GM19324 (cell line): ENCODE measurements at regions not wholly inside any gene's neighbourhood (a gene's known extent, or its start where the extent isn't known, plus 50 kb on each side); places are given as distances from the start of the nearest gene placed in this dataset.
"Not testable (repeated sequence)": the region's sequence is repeated elsewhere in the genome, so short reads cannot be mapped to it uniquely, and the experiment has no call there.

ENCODE experiments used
- ATAC-seq: cut with Tn5 transposase; IDR thresholded peaks from one replicate; pipeline ENCODE4 v1.9.1; 2021; ENCODE audit warnings: mild to moderate bottlenecking, moderate library complexity; ENCODE audit not compliant: unreplicated experiment, low FRiP score

GRCh38 chr18:5830902-5831301, 64.4 kb downstream of the TMEM200C start:
- ATAC-seq = not testable (repeated sequence)

DNA sequence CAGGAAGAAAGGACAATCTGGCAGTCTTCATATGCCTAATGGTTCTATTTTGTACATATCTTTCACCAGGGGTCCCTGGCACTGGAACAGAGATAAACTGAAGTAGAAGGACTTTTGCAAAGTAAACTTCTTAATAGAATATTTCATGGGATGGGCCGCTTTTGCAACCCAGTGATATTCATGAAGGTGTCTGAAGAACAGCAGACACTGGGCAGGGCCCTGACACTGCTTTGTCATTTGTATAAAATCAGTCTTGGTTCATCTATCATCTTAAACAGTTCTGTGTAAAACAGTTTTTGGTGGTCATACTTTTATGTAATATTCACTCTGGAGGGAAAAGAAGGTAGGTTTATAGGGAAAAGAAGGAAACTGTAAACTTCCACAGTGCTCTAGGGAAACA, 66.4 kb downstream of the TMEM200C start:
- ATAC-seq = no peak

- no peak for ATAC-seq
These were observed 69.7 kb downstream of the TMEM200C start for GRCh38 chr18:5825663-5826062.

GRCh38 chr18:5824370-5824984, 70.8 kb downstream of the TMEM200C start:
- no peak for ATAC-seq

- ATAC-seq = no peak
These were observed 77.5 kb downstream of the TMEM200C start for GRCh38 chr18:5817816-5818215.

GRCh38 chr18:5806860-5807259, 88.5 kb downstream of the TMEM200C start:
- ATAC-seq = no peak

DNA sequence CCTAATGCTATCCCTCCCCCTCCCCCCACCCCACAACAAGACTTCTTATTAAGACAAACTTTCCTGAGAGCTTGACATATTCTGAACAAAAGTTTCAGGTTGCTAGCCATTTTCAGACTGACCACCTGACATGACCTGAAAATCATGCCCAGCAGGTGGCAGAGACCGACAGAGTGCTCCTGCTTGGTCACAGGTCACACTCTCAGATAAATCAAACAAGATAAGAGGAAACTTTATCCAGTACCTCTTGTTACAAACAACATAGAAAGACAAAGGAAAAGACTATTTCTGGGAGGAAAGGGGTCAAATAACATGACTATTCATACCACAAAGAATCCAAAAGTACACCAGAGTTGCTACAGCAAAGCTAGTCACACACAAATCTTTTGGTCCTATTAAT, 107.4 kb downstream of the TMEM200C start:
- no peak for ATAC-seq

GRCh38 chr18:5779922-5780321, 115.4 kb downstream of the TMEM200C start:
- no peak for ATAC-seq

DNA sequence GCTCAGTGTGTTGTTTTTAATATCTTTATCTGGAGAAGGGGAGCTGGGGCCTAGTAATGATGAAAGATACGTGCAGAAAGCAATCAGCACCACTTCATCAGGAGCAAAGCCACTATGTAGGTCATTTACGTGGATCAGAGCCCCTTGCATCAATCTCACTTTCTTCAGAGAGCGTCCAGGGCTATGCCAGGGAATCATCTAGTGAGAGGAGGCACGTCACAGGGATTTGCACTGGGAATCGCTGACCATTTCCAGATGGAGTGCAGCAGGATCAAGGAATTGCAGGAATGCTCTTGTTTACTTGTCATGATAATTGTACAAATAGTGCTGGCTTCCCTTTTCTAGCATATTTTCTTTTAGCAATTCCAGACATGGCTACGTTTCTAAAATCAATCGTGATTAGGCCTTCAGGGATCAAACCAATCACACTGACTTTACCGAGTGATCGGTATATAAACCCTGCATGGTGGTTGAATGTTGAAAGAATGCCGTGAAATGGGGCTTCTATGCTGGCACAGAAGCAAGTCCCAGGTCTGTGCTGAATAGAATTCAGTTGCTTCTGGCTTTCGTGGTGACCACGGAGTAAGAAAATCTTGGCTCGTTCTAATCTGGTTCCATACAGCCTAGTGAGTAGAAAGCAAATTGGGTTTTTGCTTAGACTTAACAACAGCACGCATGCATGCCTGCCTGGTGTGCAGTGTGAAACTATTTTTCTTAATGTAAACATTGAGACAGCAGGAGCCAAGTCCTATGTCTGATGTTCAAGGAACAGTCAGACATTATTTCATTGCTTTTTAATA, 122.8 kb downstream of the TMEM200C start:
- no peak for ATAC-seq

DNA sequence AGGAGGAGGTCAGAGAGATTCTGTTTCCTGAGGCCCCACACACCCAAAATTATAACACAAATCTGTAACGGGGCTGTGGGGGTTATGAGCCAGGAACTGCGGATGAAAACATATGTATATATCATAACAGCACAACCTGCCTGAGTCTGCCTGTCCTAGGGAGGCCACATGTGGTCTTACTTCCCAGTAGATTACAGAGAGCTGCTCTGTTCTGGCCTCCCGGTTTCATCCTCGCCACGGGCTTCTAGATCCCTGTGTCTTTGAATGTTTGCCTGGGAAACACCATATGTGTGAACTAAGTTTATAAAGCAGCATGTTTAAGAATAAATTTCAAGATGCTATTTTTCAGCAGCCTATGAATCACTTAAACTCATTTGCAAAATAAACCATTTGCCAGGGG, 124.0 kb downstream of the TMEM200C start:
- no peak for ATAC-seq

GRCh38 chr18:5770176-5770575, 125.1 kb downstream of the TMEM200C start:
- no peak for ATAC-seq

DNA sequence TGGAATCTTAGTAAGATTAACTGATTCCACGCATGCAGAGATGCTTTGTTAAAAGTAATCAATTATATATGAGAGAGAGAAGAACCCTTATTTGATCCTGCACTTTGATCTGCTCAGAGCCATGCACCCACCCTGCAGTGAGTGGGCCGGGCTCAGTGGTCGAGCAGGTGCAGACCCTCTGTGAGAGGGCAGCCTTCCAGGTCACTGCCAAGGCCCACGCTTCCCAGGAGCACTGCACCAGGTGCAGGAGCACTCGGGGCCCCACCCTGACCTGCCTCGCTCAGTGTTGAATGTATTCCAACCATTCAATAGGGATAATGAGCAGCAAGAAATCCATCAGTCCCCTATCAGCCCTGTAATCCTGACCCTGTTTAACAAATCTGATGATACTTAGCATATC, 126.9 kb downstream of the TMEM200C start:
- ATAC-seq = no peak

GRCh38 chr18:5759194-5759593, 136.1 kb downstream of the TMEM200C start:
- ATAC-seq = no peak

DNA sequence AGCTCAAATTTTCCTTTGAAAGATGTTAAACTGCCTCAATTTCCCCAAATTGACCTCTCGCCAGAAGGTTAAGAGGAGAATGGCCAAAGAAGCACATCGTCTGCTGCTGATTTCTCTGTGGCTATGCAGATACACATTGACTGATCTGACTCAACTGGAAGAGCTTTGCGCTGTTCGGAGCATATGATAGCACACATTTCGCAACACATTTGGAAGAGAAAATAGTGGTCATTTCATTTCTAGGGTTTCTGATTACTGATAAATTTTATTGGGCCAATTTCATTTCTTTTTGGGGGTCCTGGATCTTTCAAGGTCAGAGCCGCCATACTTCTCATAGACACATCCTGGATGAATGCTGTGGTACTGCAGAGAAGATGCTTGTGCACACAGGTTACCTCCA, 138.5 kb downstream of the TMEM200C start:
- ATAC-seq = no peak

DNA sequence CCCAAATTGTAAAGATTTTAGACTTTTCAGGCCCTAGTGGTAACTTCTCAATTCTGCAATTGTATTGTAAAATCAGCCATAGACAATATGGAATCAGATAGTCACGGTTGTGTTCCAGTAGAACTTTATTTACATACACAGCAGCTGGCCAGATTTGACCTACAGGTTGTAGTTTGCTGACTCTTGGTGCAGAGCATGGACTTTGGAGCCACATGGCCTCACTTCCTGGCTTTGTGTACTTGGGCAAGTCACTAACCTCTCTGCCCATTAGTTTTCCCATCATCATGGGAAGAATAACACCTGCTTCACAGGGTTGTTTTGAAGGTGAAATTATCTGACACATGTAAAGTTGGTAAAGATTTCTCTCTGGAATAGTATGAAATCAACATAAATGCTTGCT, 147.6 kb downstream of the TMEM200C start:
- ATAC-seq = no peak

- ATAC-seq = no peak
These were observed 148.5 kb downstream of the TMEM200C start for GRCh38 chr18:5746844-5747243.

GRCh38 chr18:5744659-5745058, 150.7 kb downstream of the TMEM200C start:
- ATAC-seq = no peak

DNA sequence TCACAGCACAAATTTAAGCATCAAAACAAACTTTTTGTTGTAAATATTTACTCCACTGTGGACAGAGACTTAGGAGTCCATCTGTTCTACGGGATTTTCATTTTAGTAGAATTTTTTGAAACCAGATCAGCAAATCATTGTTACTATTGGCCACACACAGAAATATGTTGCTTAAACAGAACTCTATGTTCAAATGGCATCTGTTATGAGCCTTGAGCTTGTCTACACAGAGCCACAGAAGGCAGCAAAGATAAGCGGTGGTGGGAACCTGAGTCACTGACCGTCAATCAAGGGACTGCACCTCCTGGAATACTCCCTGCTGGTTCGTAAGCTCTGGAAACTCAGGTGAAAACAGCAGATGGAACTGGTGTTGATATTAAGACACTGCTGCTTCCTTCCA, 156.8 kb downstream of the TMEM200C start:
- no peak for ATAC-seq

GRCh38 chr18:5732318-5732717, 163.0 kb downstream of the TMEM200C start:
- no peak for ATAC-seq

- ATAC-seq = no peak
These were observed 165.2 kb downstream of the TMEM200C start for GRCh38 chr18:5729983-5730699.

DNA sequence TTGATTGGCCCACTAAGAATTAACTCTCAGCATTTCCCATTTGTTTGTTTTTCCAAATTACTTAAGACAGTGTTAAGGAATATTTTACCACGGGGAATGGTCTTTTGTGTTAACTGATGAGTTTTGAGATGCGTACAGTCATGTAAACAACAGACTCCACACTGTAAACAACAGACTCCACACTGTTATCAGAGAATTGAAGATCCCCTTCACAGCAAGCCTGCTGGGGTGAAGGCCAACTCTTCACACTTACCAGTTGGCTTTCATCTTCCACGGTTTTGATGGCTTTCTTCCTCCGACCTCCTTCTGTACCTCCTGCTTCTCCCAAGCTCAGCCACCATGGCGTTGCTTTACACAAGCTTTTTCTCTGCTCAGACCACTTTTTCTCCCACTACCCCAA, 166.8 kb downstream of the TMEM200C start:
- no peak for ATAC-seq

DNA sequence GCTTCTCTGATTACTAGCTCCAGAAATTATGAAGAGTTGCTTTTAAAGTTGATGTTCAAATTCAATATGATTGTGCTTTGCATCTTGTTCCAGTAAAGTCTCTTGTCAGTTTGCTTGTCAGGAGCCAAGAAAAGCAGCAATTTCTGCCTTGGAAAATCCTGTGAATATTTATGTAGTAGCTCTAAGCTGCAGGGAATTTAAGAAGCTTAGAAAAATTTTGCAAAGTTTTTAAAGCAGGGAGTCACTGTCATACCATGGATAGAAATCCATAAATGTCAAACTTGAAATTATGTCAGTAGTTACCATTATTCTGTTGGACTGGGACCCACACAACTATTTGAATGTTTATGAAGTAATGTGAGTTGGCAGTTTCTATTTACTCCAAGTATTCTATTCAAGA, 169.3 kb downstream of the TMEM200C start:
- ATAC-seq = no peak
